Activated gamma-delta T cell treated with anti-CD3 and anti-CD28 coated beads, Interleukin-2, amount 50 U/mL, for 16 hours (primary cell): ENCODE measurements at regions not wholly inside any gene's neighbourhood (a gene's known extent, or its start where the extent isn't known, plus 50 kb on each side); places are given as distances from the start of the nearest gene placed in this dataset.
"Not testable (repeated sequence)": the region's sequence is repeated elsewhere in the genome, so short reads cannot be mapped to it uniquely, and the experiment has no call there.

Experiments used
- DNase-seq: peaks from one replicate; pipeline ENCODE4 v3.0.0-alpha.2; 2020; ENCODE audit warnings: low read depth

DNA sequence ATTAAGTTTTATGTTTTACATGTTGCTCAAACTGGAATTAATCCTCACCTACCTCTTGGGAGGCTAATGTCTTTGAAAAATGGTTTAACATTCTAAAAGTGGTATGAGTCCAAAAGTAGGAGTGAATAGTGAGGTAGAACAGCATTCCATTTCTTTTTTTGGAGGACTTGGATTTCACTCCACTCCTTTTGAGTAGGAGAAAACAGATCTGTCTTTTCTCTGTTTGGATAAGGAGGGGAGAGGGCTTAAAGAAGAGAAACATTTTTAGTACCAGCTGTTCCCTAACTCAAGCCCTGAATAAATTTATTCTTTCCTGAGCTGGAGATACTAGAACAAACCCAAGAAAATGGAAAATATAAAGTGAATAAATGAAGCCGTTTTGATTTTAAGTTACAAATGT is 687.9 kb downstream of the MECOM start:
- DNase-seq, result no peak

DNA sequence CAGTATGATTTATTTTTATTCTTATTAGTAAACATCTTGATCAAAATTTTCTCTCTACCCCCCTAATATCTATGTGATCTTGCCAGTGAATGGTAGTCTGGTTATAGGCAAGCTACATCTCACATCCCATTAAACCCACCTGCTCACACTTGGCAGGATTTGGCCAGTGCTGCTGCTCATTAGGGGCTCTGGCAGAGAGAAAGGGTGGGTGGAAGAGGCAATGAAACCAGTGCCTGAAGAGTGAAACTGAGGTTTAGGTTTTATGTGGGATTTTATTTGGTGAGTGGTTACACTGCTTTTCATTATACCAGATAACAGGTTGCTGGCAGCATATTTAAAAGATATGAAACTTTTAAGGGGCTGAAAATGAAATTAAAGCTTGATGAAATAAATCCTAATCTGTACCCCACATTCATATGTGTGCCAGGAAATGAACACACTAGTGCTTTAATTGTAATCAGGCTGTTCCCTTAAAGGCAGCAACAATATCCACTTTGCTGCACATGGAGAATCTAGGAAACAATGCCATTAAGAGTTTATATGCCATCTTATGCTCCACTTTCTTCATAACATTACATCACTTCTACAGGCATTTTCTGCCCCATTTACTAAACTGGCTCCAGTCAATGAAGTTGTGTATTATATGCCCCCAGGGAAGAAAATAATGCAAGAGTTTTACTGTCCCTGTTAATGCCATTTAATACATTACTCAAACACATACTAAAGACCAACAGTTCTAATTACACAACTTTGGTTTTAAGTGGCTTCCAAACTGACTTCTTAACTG is 688.7 kb downstream of the MECOM start:
- no peak for DNase-seq

DNA sequence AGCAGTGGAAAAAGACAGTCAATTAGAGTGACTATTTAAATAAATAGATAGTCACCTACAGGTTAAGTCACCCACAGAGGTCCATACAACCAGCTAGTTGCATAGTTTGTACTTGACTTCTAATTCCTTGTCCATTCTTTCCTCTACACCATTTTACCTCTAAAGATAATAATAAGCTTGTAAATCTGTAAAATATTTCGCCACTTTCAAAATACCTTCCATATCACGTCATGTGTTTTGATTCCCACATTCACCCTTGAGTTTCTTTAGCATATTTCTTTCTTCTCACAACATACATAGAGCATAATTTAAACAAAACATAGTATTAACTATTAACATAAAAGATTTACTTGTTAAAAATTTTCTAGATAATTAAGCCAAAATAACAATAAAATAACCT is 689.6 kb downstream of the MECOM start:
- no peak for DNase-seq

DNA sequence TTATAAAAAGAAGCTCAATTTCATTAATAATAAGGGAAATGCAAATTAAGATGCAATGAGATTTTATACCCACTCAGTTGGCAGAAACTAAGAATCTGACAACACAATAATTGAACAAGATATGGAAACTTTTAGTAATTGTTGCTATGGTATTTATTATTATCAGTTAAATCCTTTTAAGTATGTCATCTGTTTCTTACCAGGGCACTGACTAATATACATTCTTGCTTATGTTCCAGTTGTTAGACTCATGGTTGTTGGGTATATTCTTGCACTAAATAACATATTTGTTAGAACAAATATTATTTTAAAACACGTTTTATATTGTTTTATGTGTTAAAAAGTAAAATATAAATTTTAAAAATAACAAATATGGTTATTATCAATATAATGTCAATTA is 690.3 kb downstream of the MECOM start:
- no peak for DNase-seq

DNA sequence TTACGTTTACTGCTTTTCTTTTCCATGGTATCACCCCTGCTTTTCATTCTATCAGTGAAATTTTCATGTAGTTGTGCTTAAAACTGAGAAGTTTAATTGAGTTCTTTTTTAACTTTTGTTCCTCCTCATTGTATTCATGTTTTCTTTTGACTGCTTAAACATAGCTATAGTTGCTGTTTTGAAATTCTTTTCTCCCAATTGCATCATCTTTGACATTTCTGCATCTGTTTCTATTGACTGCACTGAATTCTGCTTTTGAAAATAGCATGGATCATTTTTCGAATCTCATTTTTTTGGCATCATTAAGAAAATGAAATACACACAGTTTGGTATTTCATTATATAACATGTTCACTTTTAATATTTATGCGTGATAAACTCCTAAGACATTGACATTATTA is 694.9 kb downstream of the MECOM start:
- no peak for DNase-seq

DNA sequence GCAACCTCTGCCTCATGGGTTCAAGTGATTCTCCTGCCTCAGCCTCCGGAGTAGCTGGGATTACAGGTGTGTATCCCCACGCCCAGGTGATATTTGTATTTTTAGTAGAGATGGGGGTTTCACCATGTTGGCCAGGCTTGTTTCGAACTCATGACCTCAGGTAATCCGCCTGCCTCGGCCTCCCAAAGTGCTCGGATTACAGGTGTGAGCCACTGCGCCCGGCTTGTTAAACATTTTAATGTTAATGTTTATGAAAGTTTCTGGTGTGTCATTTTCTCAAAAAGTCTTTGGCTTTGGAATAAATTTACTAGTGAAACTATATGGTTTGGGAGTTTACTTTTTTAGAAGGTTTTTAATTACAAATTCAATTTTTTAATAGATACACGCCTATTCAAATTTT is 698.8 kb downstream of the MECOM start:
- no peak for DNase-seq

DNA sequence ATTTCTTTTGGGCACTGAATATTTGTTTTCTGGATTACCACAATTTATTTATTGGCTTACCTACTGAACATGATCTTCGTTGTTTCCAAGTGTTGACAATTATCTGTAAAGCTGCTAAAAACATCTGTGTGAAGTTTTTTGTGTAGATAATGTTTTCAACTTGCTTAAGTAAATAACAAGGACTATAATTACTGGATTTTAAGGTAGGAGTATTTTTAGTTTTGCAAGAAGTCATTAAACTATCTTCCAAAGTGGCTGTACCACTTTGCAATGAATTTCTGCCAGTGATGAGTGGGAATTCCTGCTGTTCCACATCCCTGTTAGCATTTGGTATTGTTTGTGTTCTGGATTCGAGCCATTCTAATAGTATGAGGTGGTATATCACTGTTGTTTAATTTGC is 702.2 kb downstream of the MECOM start:
- DNase-seq, result no peak

DNA sequence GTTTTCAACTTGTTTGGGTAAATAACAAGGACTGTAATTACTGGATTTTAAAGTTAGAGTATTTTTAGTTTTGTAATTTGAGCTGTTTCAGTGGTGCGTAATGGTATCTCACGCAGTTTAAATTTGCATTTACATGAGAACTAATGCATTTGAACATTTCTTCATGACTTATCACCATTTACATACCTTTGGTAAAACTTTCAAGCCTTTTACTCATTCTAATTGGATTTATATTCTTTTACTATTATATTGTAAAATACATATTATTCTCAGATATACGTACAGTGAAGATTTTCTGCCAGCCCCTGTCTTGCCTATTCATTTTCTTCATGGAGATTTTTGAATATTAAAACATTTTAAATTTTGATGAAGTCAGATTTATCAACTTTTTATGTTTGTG is 703.8 kb downstream of the MECOM start:
- DNase-seq, result no peak

DNA sequence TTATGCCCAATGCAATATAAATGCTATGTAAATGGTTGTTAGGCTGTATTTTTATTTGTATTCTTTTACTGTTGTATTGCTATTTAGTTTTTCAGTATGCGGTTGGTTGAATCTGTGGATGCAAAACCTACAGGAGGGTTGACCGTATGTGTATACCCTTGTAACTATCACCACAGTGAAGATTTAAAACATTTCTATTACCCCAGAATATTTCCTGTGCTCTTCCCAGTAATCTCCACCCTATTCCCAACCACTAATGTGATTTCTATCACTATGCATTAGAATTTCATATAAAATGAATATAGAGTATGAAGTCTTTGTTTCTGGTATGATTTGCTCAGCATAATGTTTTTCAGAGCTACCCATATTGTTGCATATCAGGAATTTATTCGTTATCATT is 705.0 kb downstream of the MECOM start:
- no peak for DNase-seq

DNA sequence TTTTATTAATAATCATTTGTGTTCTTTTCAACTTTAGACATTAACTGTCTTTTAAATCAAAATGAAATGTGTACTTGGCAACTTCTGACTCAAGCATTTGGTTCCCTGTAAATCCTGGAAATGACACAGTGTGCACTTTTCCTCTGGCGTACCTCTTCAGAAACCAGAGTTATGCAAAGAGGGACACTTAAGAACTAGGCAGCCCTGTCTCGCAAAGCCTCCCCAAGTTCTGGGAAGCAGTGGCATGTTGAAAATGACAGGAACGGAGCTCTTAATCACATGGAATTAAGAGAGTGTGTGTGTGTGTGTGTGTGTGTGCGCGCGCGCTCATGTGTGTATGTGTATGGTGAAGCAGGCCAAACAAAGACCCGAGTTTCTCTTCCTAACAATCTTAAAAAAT is 707.4 kb downstream of the MECOM start:
- DNase-seq, result no peak

DNA sequence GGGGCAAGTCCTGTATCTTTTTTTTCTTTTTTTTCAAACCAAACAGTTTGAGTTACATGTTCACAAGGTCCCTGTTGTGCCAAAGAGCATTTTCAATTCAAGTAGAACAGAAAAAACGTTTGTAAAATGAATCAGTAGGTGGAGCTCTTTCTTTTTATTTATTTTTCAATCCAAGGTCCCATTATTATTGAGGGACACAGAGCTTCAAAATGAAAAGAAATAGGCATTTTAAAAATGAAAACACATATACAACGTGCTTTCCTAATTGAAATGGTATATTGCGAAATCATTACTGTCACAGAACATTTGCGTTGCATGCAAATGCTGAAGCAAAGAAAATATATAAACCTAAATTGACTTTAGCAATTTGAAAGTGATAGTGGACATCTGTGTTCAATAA is 711.0 kb downstream of the MECOM start:
- DNase-seq, result no peak

DNA sequence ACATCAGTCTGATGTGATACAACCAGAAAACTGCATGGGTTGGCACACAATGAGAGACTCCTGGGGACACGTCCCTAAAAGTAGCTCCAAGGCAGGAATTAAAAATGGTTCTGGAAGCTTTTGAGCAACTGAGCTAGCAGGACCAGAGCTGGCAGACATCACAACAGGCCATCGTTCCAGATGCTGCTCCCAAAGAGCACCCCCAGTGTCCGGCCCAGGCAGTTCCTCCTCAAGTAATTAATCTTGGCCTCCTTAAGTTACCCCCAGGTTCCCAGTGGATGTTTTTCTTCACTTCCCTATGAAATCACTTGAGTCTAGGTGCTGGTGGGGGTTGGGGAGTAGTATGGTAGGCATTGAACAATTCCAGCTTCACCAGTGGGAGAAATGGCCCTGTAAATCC is 711.6 kb downstream of the MECOM start:
- DNase-seq, result no peak

DNA sequence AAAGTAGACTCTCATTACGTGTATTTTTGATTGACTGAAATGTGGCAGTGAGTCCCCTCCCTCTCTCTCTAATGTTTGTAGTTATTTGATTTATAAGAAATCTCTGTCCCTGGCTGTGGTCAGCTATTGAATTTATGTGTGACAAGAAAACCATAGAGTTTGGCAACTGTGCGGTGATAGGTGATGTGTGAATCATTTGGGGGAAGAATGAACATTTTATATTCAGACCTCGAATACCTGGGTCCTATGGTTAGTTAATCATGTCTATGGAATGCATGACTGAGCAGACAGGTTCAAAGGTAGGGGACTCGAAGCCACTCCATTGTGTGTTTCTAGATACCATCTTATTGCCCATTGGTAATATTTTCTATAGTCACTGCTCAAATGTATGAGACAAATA is 712.1 kb downstream of the MECOM start:
- DNase-seq, result no peak

DNA sequence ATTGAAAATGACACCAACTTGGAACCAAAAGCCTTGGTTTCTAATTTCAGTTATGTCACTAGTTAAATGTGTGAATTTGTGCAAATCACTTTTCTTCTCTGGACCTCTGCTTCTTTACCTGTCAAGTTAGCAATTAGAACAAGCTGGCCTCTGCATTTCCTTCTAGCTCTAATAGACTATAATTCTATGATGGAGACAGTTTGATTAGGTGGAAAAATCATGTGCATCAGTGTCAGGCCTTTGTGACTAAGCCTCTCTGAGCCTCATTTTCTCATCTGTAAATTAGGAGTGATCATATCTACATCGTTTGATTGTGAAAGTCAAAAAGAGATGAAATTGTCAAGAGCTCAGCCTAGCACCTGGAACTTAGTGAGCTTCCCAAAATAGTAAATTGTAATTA is 712.9 kb downstream of the MECOM start:
- DNase-seq, result no peak

DNA sequence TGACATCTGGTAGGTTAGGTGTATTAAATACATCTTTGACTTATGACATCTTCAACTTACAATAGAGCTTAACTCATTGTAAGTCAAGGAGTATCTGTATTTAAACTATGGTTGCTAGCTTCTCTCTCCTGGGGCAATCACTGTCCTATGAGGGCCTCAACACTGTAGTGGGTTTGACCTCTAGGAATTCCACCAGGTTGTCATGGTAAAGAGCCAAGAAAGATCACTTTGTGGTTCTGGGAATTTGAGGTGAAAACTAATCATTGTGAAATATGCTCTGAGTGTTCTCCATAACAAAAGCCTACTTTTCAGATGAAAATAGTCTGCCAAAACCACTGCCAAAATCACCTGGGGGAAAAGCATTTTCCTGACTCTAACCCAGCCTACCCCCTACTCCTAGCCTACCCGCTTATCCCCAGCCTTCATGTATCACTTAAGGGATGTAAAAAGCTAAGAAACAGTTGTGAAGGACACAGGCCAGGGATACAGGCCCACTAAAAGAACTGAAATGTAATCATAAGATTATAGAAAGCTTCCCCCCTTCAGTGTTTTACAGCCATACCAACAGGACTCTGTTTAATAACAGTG is 723.8 kb downstream of the MECOM start:
- DNase-seq, result no peak

DNA sequence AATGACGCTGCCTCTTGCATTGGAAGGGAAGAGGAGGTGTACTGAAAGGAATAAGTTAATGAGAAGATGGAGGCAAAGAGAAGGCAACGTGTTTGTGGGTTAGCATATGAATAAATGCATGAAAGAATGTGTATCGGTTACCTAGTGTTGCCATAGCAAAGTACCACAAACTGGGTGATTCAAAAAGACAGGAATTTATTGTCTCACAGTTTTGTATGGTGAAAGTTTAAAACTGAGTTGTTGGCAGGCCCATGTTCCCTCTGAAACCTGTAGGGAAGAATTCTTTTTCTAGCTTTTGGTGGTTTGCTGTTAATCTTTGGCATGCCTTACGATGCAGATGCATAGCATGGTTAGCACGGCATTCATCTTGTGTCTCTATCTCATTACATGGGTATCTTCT is 729.9 kb downstream of the MECOM start:
- DNase-seq, result no peak

DNA sequence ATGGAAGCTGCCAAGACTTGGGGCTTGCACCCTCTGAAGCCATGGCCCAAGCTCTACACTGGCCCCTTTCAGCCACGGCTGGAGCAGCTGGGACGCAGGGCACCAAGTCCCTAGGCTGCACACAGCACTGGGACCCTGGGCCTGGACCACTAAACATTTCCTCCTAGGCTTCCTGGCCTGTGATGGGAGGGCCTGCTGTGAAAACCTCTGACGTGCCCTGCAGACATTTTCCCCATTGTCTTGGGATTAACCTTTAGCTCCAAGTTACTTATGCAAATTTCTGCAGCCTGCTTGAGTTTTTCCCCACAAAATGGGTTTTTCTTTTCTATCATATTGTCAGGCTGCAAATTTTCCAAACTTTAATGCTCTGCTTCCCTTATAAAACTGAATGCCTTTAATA is 733.5 kb downstream of the MECOM start:
- not testable (repeated sequence) for DNase-seq

DNA sequence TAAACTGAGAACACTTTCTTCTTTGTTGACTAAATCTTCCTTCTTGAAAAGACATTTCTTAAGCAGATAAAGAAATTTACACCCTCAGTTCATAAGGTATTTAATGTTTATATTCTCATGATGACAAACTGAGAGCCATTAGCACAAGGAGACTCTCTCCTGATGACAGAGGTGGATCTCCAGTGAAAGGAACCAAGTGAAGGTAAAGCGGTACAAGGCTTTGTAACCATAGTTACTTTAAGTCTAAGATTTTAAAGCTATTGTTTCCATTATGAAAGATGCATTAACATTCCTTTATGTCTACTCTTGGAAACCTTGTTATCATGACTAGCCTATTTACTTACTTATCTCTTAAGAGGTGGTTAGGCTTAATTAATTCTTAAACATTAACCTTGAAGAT is 737.1 kb downstream of the MECOM start:
- no peak for DNase-seq

DNA sequence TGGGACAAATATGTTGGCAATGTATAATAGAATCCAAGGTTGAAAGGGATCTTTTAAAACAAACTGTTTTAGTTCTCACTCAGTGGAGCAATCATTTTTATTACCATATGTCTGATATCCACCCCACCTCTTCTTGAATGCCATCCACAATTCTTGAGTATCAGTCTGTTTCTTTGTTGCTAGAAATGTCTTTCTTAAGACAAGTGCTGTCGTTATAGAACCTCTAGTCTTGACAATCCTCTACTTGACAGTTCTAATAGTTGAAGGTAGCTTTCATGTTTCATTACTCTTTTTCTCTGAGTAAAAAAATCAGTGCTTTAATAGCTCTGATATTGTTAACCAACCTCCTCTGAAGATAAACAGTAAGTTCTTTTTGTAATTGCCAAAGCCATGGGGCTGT is 737.9 kb downstream of the MECOM start:
- no peak for DNase-seq

DNA sequence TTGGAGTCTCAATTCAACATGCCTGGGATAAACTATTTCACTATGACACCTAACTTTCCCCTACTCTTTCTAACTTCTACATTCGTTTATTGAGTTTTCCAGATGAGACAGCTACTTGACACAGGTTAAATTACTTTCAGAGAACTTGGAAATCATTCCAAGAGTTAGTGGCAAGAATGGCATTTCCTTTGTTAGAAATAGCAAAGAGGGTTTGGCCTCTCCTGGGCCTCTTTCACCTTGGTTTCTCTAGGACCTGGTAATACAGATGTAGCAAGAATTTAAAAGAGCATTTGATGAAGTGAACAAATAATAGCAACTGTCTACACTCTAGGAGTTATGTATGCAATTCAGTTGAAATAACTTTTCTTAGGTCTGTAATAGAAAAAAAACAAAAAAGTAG is 748.9 kb downstream of the MECOM start:
- DNase-seq, result no peak

DNA sequence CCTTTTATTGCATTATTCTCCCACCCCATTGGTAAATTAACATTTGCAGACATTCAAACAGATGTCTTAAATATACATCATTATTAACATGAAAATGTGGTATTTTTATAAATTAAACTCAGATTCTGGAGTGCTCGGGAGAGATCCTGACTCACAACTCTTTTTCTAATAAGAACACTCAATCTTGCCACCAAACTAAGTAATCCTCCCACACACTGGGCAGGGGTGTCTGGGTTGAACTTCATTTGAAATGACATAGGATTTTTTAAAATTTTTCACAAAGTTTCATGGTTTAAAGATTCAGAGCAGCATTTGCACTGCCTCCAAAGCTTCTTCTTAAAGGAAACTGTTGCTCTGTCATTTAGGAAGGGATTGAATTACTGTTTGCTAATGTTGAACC is 754.3 kb downstream of the MECOM start:
- DNase-seq, result no peak

DNA sequence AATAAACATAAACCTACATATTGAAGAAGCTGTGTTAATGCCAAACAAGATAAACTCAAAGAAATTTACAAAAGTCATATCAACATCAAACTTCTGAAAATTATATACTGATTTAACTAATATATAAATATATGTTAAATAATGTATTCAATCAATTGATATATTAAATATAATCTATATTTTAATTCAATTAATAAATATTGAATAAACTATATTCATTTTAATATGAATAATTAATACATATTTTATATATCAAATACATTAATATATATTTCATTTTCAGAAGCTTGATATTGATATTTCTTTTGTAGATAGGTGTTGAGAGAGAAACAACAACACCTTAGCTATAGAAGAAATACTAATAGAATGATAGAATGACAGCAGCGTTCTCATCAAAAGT is 768.1 kb downstream of the MECOM start:
- DNase-seq, result no peak

DNA sequence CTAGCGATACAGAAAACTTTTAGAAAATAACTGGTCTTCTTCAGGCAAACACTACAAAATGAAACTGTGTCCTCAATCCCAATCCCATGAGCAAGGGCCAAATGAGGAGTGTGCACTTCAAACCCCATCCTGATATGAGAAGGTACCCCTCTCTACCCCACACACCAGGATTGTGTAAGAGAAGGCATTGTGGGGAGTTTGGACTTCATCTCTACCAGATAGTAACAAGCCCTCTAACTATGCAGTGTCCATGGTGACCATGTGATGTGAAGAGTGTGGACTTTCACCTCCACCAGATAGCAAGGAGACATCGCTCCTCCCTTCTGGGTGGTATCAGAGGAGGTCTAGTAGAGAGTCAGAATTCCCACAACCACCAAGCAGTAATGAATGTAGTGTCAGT is 769.3 kb downstream of the MECOM start:
- DNase-seq, result no peak

DNA sequence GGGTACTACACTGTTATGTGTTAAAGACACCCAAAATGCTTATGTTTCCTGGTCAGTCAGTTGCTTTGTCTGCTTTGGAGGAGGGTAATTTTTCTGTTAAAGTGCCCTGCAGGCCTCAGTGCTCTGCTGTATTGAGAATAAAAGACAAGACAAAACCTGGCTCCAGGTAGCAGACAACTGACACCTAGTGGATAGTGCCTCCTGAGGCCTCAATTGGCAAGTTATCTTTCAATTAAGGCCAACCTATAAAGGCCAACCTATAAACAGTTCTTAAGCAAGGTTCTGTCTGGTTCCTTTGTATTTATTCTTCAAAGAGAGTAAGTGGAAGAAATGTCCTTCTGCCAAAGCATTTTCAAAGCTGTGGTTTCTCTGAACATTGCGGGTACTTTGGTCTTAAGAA is 773.8 kb downstream of the MECOM start:
- DNase-seq, result no peak
